ENCODE measurements at regions not wholly inside any gene's neighbourhood (a gene's known extent, or its start where the extent isn't known, plus 50 kb on each side); places are given as distances from the start of the nearest gene placed in this dataset.
"Not testable (repeated sequence)": the region's sequence is repeated elsewhere in the genome, so short reads cannot be mapped to it uniquely, and the experiment has no call there.

DNA sequence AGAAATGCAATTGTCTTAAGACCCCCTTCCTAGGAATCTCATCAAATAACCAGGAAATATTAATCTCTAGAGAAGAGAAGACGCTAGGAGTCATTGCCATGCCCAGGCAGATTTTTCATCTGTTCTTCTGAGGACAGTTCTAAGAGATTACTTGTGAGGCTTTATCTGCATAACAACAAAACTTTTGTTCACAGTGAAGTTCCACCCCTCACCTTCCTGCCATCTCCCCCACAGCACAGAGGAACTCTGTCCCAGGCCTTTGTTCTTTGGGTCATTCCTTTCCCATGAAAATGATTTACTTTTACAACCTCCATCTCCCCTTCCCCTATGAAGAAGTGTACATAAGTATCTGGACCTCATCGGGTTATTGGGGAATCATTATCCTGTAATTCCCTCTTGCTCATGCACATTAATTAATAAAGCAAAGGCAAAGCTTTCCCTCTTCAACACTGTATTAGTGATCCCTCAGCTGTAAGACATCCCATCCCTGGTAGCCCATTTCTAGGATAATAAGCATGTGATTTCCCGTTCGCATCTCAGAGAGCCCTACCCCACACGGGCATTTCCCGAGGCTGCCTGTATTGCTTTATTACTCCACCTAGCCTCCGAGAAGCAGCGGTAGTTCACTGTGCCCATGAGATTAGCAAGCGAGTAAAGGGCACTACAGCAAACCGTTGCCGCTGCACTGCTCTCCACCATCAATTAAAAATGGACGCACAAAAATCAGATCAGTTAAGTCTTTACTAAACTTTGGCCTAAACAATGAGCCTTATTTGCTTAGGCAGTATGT is 384.4 kb upstream of the CAMK1G start:
- H3K4me1 ChIP-seq (ENCODE audit: control insufficient read depth, low read depth, low read length) = peaks cover 39% of the 10 kb centered on the region
- H3K36me3 ChIP-seq (ENCODE audit: control insufficient read depth, low read depth, low read length) = no peaks in the 10 kb centered on the region
- peak overlapping the region; percentile 28 for H3K9ac ChIP-seq (ENCODE audit: low read length)
- peak overlapping the region; percentile 43 for H3K27ac ChIP-seq (ENCODE audit: low read length)
- H3K9me3 ChIP-seq (ENCODE audit: control insufficient read depth, low read depth, low read length) = peaks cover 20% of the 10 kb centered on the region
- H3K4me3 ChIP-seq (ENCODE audit: low read length) = peak overlapping the region; percentile 47
- H3K27me3 ChIP-seq (ENCODE audit: control insufficient read depth, insufficient read depth, low read length) = no peaks in the 10 kb centered on the region

DNA sequence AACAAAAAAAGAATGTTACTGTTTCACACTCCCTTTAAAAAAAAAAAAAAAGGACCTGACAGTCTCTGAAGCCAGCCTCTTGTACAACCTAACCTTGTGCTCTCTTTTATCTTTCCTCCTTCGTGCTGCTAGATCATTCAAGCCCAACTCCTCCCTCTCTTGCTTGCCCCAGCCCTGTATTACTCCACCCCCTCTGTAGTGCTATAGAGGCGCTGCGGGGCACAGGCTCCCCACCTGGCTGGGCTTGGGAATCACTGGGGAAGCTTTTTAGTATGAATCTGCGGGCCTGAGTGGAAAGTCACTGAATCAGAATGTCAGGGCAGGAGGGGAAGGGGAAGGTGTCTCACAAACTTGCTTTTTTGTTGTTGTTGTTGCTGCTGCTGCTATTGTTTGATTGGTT is 383.7 kb upstream of the CAMK1G start:
- Histone ChIP-seq H3K36me3 (ENCODE audit: control insufficient read depth, low read depth, low read length) (no peaks in the 10 kb centered on the region), H3K4me3 (ENCODE audit: low read length) (peak overlapping the region; percentile 47), H3K4me1 (ENCODE audit: control insufficient read depth, low read depth, low read length) (peaks cover 39% of the 10 kb centered on the region), H3K9me3 (ENCODE audit: control insufficient read depth, low read depth, low read length) (peaks cover 19% of the 10 kb centered on the region), H3K27ac (ENCODE audit: low read length) (peak overlapping the region; percentile 43), H3K9ac (ENCODE audit: low read length) (peak overlapping the region; percentile 28), H3K27me3 (ENCODE audit: control insufficient read depth, insufficient read depth, low read length) (no peaks in the 10 kb centered on the region)

DNA sequence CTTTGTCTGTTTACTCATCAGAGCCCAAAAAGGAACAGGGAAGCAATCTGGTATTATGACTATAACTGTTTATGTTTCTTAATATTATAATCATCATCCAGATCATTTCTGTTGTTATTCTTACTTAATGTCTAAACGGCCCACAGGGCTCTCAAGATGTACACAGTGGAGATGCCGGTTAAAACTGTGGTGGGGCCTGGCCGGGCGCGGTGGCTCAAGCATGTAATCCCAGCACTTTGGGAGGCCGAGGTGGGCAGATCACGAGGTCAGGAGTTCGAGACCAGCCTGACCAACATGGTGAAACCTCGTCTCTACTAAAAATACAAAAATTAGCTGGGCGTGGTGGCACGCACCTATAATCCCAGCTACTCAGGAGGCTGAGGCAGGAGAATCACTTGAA is 381.2 kb upstream of the CAMK1G start:
- H3K27me3 ChIP-seq (ENCODE audit: control insufficient read depth, insufficient read depth, low read length); H3K36me3 ChIP-seq (ENCODE audit: control insufficient read depth, low read depth, low read length); H3K9me3 ChIP-seq (ENCODE audit: control insufficient read depth, low read depth, low read length); H3K27ac ChIP-seq (ENCODE audit: low read length); H3K9ac ChIP-seq (ENCODE audit: low read length); H3K4me3 ChIP-seq (ENCODE audit: low read length): not testable (repeated sequence)
- H3K4me1 ChIP-seq (ENCODE audit: control insufficient read depth, low read depth, low read length) = peaks cover 41% of the 10 kb centered on the region

DNA sequence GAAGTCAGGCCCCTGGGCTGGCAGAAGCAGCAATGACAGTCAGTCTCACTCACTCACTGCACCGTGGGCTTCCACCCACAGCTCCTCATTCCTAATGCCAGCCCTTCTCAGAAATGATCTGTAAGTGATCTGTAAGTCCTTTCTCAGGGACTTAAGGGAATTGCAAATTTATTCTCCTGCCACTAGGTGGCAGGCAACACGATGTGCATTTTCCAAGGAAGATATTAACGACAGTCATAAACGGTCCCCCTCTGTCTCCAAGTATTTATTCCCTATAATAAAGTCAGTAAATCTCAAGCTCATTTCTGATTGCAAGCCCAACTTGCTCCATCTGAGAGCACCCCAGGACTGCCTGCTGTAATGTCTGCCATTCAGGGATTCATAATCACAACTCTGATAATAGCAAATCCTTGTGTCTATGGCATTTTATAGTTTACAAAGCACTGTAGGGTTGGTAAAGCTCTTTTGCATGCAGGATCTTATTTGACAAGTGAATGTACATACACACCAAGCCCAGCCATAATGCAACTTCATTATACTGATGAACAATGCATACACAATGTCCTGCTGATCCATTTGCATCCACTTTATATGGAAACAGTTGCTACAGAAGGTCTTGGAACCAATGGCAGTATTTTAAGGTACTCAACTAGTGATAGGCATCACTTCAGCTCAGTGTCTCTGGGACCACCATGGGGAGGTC is 380.5 kb upstream of the CAMK1G start:
- no peaks in the 10 kb centered on the region for H3K36me3 ChIP-seq (ENCODE audit: control insufficient read depth, low read depth, low read length)
- no peak overlapping the region for H3K4me3 ChIP-seq (ENCODE audit: low read length)
- H3K4me1 ChIP-seq (ENCODE audit: control insufficient read depth, low read depth, low read length) = peaks cover 42% of the 10 kb centered on the region

DNA sequence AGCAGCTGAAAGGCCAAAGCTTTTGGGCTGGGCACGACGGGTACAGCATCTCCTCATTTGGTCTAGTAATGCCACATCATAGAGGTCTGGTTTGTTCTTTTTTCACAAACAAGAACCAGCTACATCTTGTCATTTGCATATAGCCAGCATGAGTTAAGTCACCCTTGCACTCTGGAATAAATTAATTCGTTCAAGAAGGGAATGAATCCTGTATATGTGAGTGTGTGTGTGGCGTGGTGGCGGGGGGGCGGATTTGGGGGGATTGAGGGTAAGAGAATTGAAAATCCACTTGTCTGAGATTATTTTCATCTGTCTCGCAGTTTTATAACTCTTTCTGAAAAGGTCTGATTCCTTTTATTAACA is 380.0 kb upstream of the CAMK1G start:
- Histone ChIP-seq H3K4me1 (ENCODE audit: control insufficient read depth, low read depth, low read length) (peaks cover 37% of the 10 kb centered on the region), H3K27ac (ENCODE audit: low read length) (no peak overlapping the region), H3K36me3 (ENCODE audit: control insufficient read depth, low read depth, low read length) (no peaks in the 10 kb centered on the region), H3K27me3 (ENCODE audit: control insufficient read depth, insufficient read depth, low read length) (peaks cover 8% of the 10 kb centered on the region), H3K9ac (ENCODE audit: low read length) (no peak overlapping the region), H3K9me3 (ENCODE audit: control insufficient read depth, low read depth, low read length) (no peaks in the 10 kb centered on the region), H3K4me3 (ENCODE audit: low read length) (no peak overlapping the region)

More for the DNA sequence above, 380.5 kb upstream of the CAMK1G start:
- Histone ChIP-seq H3K27ac (ENCODE audit: low read length) (no peak overlapping the region), H3K9me3 (ENCODE audit: control insufficient read depth, low read depth, low read length) (no peaks in the 10 kb centered on the region), H3K27me3 (ENCODE audit: control insufficient read depth, insufficient read depth, low read length) (peaks cover 3% of the 10 kb centered on the region), H3K9ac (ENCODE audit: low read length) (no peak overlapping the region)

DNA sequence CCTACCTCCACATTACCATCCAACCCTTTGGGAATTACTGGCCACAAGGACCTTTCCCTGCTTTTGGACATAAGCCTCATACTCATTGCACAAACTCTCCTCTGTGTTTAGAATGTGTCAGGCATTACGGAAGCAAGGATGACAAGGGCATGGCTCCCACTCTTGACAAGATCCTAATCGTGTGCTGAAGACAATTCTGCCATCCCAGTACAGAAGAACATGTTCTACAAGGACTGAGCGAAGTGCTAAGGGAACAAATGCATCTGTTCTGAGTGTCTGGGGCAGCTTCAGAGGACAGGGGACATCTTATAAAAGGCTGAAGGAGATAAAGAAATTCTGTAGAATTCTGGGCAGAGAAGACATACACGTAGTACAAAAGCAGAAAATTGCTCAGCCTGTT is 378.5 kb upstream of the CAMK1G start:
- H3K4me1 ChIP-seq (ENCODE audit: control insufficient read depth, low read depth, low read length) = peaks cover 22% of the 10 kb centered on the region

DNA sequence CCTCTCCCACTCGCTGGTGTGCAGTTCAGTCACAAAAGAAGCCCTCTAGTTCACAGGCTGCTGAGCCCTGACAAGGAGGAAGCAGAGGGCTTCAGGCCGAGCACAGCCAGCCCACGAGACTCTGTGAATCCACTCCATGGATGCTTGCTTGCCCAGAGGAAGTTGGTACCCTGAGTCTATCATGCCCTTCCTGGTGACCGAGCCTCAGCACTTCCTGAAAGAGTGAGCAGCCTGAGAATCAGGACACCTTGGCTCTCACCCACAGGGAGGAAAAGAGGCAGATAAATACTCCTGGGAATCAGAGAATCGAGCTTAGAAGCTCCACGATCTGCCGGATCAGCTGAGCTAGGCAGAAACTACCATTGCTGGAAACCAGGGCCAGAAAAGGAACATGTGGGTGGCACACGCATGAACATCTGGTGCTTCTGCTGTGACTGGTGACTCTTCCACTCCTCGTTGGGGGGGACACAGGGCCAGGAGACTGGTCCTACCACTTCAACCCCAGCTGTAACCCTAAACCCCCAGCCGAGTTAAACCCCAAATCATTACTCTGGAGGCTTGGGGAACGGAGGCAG is 376.3 kb upstream of the CAMK1G start:
- H3K9ac ChIP-seq (ENCODE audit: low read length) = no peak overlapping the region
- H3K27me3 ChIP-seq (ENCODE audit: control insufficient read depth, insufficient read depth, low read length) = peaks cover 14% of the 10 kb centered on the region
- no peak overlapping the region for H3K27ac ChIP-seq (ENCODE audit: low read length)
- H3K4me3 ChIP-seq (ENCODE audit: low read length) = peak overlapping the region; percentile 62
- H3K9me3 ChIP-seq (ENCODE audit: control insufficient read depth, low read depth, low read length) = no peaks in the 10 kb centered on the region
- H3K36me3 ChIP-seq (ENCODE audit: control insufficient read depth, low read depth, low read length) = no peaks in the 10 kb centered on the region
- H3K4me1 ChIP-seq (ENCODE audit: control insufficient read depth, low read depth, low read length) = peaks cover 10% of the 10 kb centered on the region

More for the DNA sequence above, 378.5 kb upstream of the CAMK1G start:
- Histone ChIP-seq H3K36me3 (ENCODE audit: control insufficient read depth, low read depth, low read length) (no peaks in the 10 kb centered on the region), H3K27me3 (ENCODE audit: control insufficient read depth, insufficient read depth, low read length) (peaks cover 14% of the 10 kb centered on the region), H3K9me3 (ENCODE audit: control insufficient read depth, low read depth, low read length) (no peaks in the 10 kb centered on the region), H3K4me3 (ENCODE audit: low read length) (no peak overlapping the region), H3K9ac (ENCODE audit: low read length) (no peak overlapping the region), H3K27ac (ENCODE audit: low read length) (no peak overlapping the region)

DNA sequence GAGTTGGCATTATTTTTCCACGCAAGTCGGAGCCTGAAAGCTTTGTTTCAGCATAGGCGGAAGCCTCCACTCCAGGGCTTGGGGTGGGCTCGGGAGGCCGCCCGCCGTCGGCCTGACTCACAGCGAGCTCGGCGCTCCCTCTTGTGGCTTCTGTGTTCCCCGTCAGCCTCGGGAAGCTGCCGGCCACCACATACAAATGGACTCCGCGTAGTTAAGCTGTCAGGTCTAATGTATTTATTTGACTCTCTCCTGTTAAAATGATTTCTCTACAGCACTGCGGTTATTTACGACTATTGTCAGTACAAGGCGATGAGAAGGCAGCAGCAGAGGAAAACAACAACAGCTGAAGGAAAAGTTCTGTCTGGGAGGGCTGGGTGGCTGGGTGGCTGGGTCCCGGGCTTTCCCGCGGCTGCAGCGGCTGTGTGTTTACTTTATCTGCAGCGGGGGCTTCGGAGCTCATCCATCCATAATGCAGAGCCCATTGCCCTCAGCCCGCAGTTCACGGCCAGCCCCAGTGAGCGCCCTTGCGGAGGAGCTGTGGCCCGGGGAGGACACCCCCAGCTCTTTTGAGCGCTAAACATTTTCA is 375.7 kb upstream of the CAMK1G start:
- Histone ChIP-seq H3K27me3 (ENCODE audit: control insufficient read depth, insufficient read depth, low read length) (peaks cover 14% of the 10 kb centered on the region), H3K36me3 (ENCODE audit: control insufficient read depth, low read depth, low read length) (no peaks in the 10 kb centered on the region), H3K9ac (ENCODE audit: low read length) (no peak overlapping the region), H3K4me1 (ENCODE audit: control insufficient read depth, low read depth, low read length) (peaks cover 10% of the 10 kb centered on the region), H3K9me3 (ENCODE audit: control insufficient read depth, low read depth, low read length) (no peaks in the 10 kb centered on the region), H3K27ac (ENCODE audit: low read length) (no peak overlapping the region), H3K4me3 (ENCODE audit: low read length) (peak overlapping the region; percentile 62)

DNA sequence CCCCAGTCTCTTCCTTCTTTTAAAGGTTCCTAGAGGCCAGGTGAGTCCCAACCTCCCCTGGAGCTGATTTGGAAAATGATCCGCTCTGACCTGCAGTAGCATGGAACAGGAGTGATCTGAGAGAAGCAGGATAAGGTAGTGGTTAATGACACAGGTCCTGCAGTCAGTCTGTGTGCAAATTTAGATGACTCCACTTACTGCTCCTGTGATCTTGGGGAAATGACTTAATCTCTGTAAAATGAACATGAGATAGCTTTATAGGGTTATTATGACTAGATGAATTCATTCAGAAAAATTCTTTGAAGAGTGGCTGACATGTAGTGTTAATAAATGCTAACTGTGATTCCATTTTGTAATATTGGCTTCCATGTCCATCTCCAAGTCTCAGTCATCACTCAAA is 374.9 kb upstream of the CAMK1G start:
- H3K4me1 ChIP-seq (ENCODE audit: control insufficient read depth, low read depth, low read length) = peaks cover 4% of the 10 kb centered on the region
- H3K9ac ChIP-seq (ENCODE audit: low read length) = no peak overlapping the region
- no peak overlapping the region for H3K27ac ChIP-seq (ENCODE audit: low read length)
- no peak overlapping the region for H3K4me3 ChIP-seq (ENCODE audit: low read length)
- no peaks in the 10 kb centered on the region for H3K9me3 ChIP-seq (ENCODE audit: control insufficient read depth, low read depth, low read length)
- peaks cover 14% of the 10 kb centered on the region for H3K27me3 ChIP-seq (ENCODE audit: control insufficient read depth, insufficient read depth, low read length)
- no peaks in the 10 kb centered on the region for H3K36me3 ChIP-seq (ENCODE audit: control insufficient read depth, low read depth, low read length)

DNA sequence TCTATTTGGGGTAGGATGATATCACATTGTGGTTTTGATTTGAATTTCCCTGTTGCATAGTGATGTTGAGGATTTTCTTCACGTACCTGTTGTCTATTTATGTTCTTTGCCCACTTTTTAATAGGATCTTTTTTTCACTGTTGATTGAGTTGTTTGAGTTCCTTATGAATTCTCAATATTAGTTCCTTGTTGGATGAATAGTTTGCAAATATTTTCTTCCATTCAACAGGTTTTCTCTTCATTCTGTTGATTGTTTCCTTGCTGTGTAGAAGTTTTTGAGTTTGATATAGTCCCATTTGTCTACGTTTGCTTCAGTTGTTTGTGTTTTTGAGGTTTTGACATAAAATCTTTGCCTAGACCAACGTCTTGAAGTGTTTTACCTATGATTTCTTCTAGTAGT is 369.5 kb upstream of the CAMK1G start:
- H3K36me3 ChIP-seq (ENCODE audit: control insufficient read depth, low read depth, low read length) = no peaks in the 10 kb centered on the region

DNA sequence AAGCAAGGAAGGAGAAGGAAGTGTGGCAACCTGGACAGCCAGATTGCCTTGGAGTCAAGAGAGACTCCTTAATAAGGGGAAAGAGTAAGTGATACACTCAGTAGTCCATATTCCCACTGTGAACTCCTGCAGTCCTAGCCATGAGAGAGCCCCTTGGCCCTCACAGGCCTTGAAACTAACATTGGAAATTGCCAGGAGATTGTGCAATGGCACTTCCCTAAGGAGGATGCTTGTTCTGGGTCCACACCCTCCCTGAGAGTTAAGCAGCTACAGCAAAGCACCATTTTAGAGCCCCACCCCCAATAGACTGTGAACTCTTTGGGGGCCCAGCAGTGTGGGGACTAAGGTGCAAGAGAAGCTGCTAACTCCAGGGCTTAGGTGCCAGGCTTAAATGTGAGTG is 367.7 kb upstream of the CAMK1G start:
- no peak overlapping the region for H3K27ac ChIP-seq (ENCODE audit: low read length)
- H3K36me3 ChIP-seq (ENCODE audit: control insufficient read depth, low read depth, low read length) = no peaks in the 10 kb centered on the region
- no peaks in the 10 kb centered on the region for H3K9me3 ChIP-seq (ENCODE audit: control insufficient read depth, low read depth, low read length)

More for the DNA sequence above, 369.5 kb upstream of the CAMK1G start:
- Histone ChIP-seq H3K27ac (ENCODE audit: low read length) (no peak overlapping the region), H3K9me3 (ENCODE audit: control insufficient read depth, low read depth, low read length) (no peaks in the 10 kb centered on the region), H3K4me1 (ENCODE audit: control insufficient read depth, low read depth, low read length) (no peaks in the 10 kb centered on the region), H3K4me3 (ENCODE audit: low read length) (no peak overlapping the region), H3K27me3 (ENCODE audit: control insufficient read depth, insufficient read depth, low read length) (peaks cover 1% of the 10 kb centered on the region), H3K9ac (ENCODE audit: low read length) (no peak overlapping the region)

More for the DNA sequence above, 367.7 kb upstream of the CAMK1G start:
- no peak overlapping the region for H3K4me3 ChIP-seq (ENCODE audit: low read length)
- no peaks in the 10 kb centered on the region for H3K27me3 ChIP-seq (ENCODE audit: control insufficient read depth, insufficient read depth, low read length)
- H3K4me1 ChIP-seq (ENCODE audit: control insufficient read depth, low read depth, low read length) = no peaks in the 10 kb centered on the region
- H3K9ac ChIP-seq (ENCODE audit: low read length) = no peak overlapping the region

Data from iPS-18a (cell line).